HepG2 (cell line): ENCODE measurements at regions not wholly inside any gene's neighbourhood (a gene's known extent, or its start where the extent isn't known, plus 50 kb on each side); places are given as distances from the start of the nearest gene placed in this dataset.

Experiments
- ATAC-seq: fragments of 200-7000 bp; cut with Tn5 transposase; 3 replicates; pipeline ENCODE4 v1.9.1; 2020; ENCODE audit warnings: mild to moderate bottlenecking, moderate library complexity
- BruUV-seq: library from RNA; stranded (reverse); fragments of 400-500 nt; replicated peaks from 2 replicates; lab custom pipeline; 2021; lab: Mats Ljungman, UMichigan
- CTCF ChIA-PET: fragments of 300-600 bp; formaldehyde crosslinking; extraction: SDS; loops from one replicate; lab custom pipeline; 2021; ENCODE audit warnings: low total read pairs, inconsistent platforms, low intra/inter-chr PET ratio; lab: Yijun Ruan, JAX
- POLR2A ChIA-PET: fragments of 350-600 bp; sonication (Branson Sonifier 250); formaldehyde crosslinking; loops from one replicate; lab custom pipeline; 2020; ENCODE audit warnings: antibody characterized with exemption, inconsistent platforms; lab: Yijun Ruan, JAX
- DNase-seq: peaks from one replicate; pipeline ENCODE4 v3.0.0-alpha.2; 2015; ENCODE audit warnings: low spot score
- FAIRE-seq: peaks from 3 replicates; lab custom pipeline; 2011; peaks lifted over from hg19 to GRCh38; lab: Jason Lieb, UNC
- H2AFZ ChIP-seq: one replicate; pipeline ENCODE4 v1.6.1; 2011; ENCODE audit warnings: low read length, inconsistent platforms
- H3K27ac ChIP-seq: fragments of 300-600 bp; 3 replicates; pipeline ENCODE4 v1.8.0; 2011; ENCODE audit warnings: mixed run types, mild to moderate bottlenecking, mixed read lengths, low read length, inconsistent platforms; ENCODE audit not compliant: insufficient read depth; ENCODE audit errors: extremely low read length
- H3K27me3 ChIP-seq, 2 experiments: fragments of 200-600 bp in 1 of 2; 2 replicates in 1 of 2; 3 replicates in 1 of 2; pipeline versions ENCODE4 v1.6.0 to v1.8.0; 2011; ENCODE audit warnings: low read length in 2 of 2, mild to moderate bottlenecking in 2 of 2, moderate library complexity in 2 of 2, inconsistent platforms in 1 of 2; ENCODE audit not compliant: insufficient read depth in 2 of 2, control insufficient read depth in 1 of 2
- H3K36me3 ChIP-seq, 2 experiments: fragments of 200-600 bp in 1 of 2; replicated peaks in 1 of 2; 2 replicates in 1 of 2; 3 replicates in 1 of 2; pipeline versions ENCODE4 v1.5.1 to v1.8.0; 2011; ENCODE audit warnings: low read length in 2 of 2, inconsistent platforms in 1 of 2; ENCODE audit not compliant: insufficient read depth in 2 of 2, control insufficient read depth in 1 of 2
- H3K4me1 ChIP-seq: 2 replicates; pipeline ENCODE4 v1.5.1; 2012; ENCODE audit warnings: low read length, inconsistent platforms; ENCODE audit not compliant: insufficient read depth
- H3K4me2 ChIP-seq: 2 replicates; pipeline ENCODE4 v1.6.0; 2011; ENCODE audit warnings: low read depth, low read length, inconsistent platforms
- H3K4me3 ChIP-seq, 3 experiments: fragments of 200-600 bp in 1 of 3; sonication (generic), shearing (Covaris generic) in 1 of 3; replicated peaks in 1 of 3; 2 replicates each; pipeline ENCODE4 v1.5.1; 2011 to 2016; ENCODE audit warnings: low read length in 3 of 3, inconsistent platforms in 2 of 3, low read depth in 2 of 3, mild to moderate bottlenecking in 2 of 3, control low read depth in 1 of 3, mixed read lengths in 1 of 3; ENCODE audit not compliant: insufficient read depth in 1 of 3
- H3K79me2 ChIP-seq: one replicate; pipeline ENCODE4 v1.6.1; 2011; ENCODE audit warnings: low read length, inconsistent platforms; ENCODE audit not compliant: insufficient read depth
- H3K9ac ChIP-seq: 2 replicates; pipeline ENCODE4 v1.6.0; 2011; ENCODE audit warnings: mild to moderate bottlenecking, low read depth, low read length, inconsistent platforms; ENCODE audit not compliant: insufficient read depth
- H3K9me3 ChIP-seq: 2 replicates; pipeline ENCODE4 v1.5.1; 2012; ENCODE audit warnings: mild to moderate bottlenecking, low read length
- H4K20me1 ChIP-seq: 2 replicates; pipeline ENCODE4 v1.6.0; 2011; ENCODE audit warnings: inconsistent platforms, mild to moderate bottlenecking, low read length, moderate library complexity; ENCODE audit not compliant: insufficient read depth
- ATF1 ChIP-seq: IDR thresholded peaks from 2 replicates; pipeline ENCODE4 v1.6.1; 2016; ENCODE audit warnings: mild to moderate bottlenecking, control low read depth
- FOXK2 ChIP-seq: fragments of 450-650 bp; IDR thresholded peaks from 2 replicates; pipeline ENCODE4 v1.6.1; 2016
- KAT2B ChIP-seq: fragments of 150-350 bp; IDR thresholded peaks from 2 replicates; pipeline ENCODE4 v1.6.1; 2014; ENCODE audit warnings: low read depth, low read length, borderline replicate concordance
- MYC ChIP-seq: sonication (generic); formaldehyde crosslinking; IDR thresholded peaks from 2 replicates; pipeline ENCODE4 v1.9.0; 2021; ENCODE audit warnings: missing genetic modification reagents, borderline replicate concordance
- NCOR1 ChIP-seq: fragments of 200-600 bp; sonication (generic); IDR thresholded peaks from 2 replicates; pipeline ENCODE4 v1.7.0; 2017; ENCODE audit warnings: antibody characterized with exemption, low read length, borderline replicate concordance
- NFATC3 ChIP-seq: sonication (generic); formaldehyde crosslinking; IDR thresholded peaks from 2 replicates; pipeline ENCODE4 v1.5.1; 2020; ENCODE audit warnings: mild to moderate bottlenecking, missing genetic modification reagents
- NPAS2 ChIP-seq: sonication (generic); formaldehyde crosslinking; IDR thresholded peaks from 2 replicates; pipeline ENCODE4 v1.8.0; 2022; ENCODE audit warnings: mild to moderate bottlenecking, missing genetic modification reagents, borderline replicate concordance
- SETDB1 ChIP-seq: sonication (generic); formaldehyde crosslinking; IDR thresholded peaks from 2 replicates; pipeline ENCODE4 v1.5.1; 2020; ENCODE audit warnings: missing genetic modification reagents, mild to moderate bottlenecking, borderline replicate concordance
- SYNCRIP ChIP-seq: fragments of 200-400 bp; formaldehyde crosslinking; IDR thresholded peaks from 2 replicates; pipeline ENCODE4 v1.6.1; 2018; ENCODE audit warnings: mild to moderate bottlenecking, low read depth, low read length; ENCODE audit not compliant: insufficient read depth
- ZNF33B ChIP-seq: sonication (generic); formaldehyde crosslinking; IDR thresholded peaks from 2 replicates; pipeline ENCODE4 v1.5.1; 2020; ENCODE audit warnings: mild to moderate bottlenecking, missing genetic modification reagents
- ZNF564 ChIP-seq: sonication (generic); formaldehyde crosslinking; IDR thresholded peaks from 2 replicates; pipeline ENCODE4 v1.8.1; 2023; ENCODE audit warnings: mild to moderate bottlenecking, missing genetic modification reagents
- ZNF607 ChIP-seq: sonication (generic); formaldehyde crosslinking; IDR thresholded peaks from 2 replicates; pipeline ENCODE4 v1.5.1; 2020; ENCODE audit warnings: missing genetic modification reagents, mild to moderate bottlenecking, borderline replicate concordance
- ZNF816 ChIP-seq: sonication (generic); formaldehyde crosslinking; IDR thresholded peaks from 2 replicates; pipeline ENCODE4 v1.8.0; 2022; ENCODE audit warnings: missing genetic modification reagents, mild to moderate bottlenecking, borderline replicate concordance
- ZNF891 ChIP-seq: sonication (generic); formaldehyde crosslinking; IDR thresholded peaks from 2 replicates; pipeline ENCODE4 v1.5.0; 2020; ENCODE audit warnings: mild to moderate bottlenecking, missing genetic modification reagents
- WGBS: methylation state at CpG from one replicate; pipeline ENCODE4 v1.1.6; 2017; ENCODE audit warnings: low lambda C conversion rate; 5-methylcytosine and 5-hydroxymethylcytosine counted together
- in situ Hi-C: cut with HindIII; loops from 2 replicates; pipeline ENCODE4 v1.10.0; 2017; ENCODE audit warnings: low pct_unique_long_range_greater_than_20kb; ENCODE audit not compliant: extremely low pct_ligation_motif_present
- intact Hi-C: fragments of 100-400 bp; cut with micrococcal nuclease; formaldehyde crosslinking; loops from one replicate; pipeline ENCODE4 v1.10.0; 2022; ENCODE audit not compliant: unreplicated experiment
- TF ChIP-seq, protein P1 (sequence below): sonication (generic); formaldehyde crosslinking; IDR thresholded peaks from 2 replicates; pipeline ENCODE4 v1.4.0; 2020; ENCODE audit warnings: missing genetic modification reagents
- TF ChIP-seq, protein P2 (sequence below): sonication (generic); formaldehyde crosslinking; IDR thresholded peaks from 2 replicates; pipeline ENCODE4 v1.4.0; 2020; ENCODE audit warnings: missing genetic modification reagents
- TF ChIP-seq, protein P3 (sequence below): sonication (generic); formaldehyde crosslinking; IDR thresholded peaks from 2 replicates; pipeline ENCODE4 v1.5.0; 2020; ENCODE audit warnings: mild to moderate bottlenecking, missing genetic modification reagents

DNA sequence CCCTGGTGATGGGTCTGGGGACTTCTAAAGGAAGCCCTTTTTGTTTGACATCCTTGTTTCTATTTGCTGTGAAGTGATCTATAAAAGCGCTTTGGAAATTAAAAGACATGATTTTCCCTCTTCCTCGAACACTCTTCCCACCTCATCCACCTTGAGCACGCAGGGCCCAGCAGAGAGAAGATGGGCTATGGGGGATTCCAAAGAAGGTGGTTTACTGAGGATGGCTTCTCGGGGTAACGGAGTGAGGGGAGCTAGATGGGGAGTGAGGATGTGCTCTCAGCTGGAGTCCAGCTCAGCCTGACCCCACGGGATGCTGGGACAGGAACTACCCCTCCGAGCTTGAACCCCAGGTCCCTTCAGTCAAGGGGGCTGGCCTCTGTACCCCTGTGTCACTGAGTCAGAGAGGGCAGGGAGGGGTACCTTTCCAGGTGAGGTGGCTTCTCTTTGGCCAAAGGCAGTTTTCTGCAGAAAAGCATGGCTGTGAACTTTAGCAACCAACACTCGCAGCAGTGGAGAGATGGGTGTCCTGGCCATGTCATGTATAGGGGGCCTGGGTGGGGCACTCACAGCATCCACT, 180.7 kb upstream of the SMAD3 start:
- ATAC-seq (no peak), DNase-seq (no peak), FAIRE-seq (no peak)
- CTCF ChIA-PET, result no interaction called here
- Histone ChIP-seq H4K20me1 (no peaks in the 10 kb centered on the region), H3K79me2 (no peaks in the 10 kb centered on the region), H3K4me1 (peaks cover 13% of the 10 kb centered on the region), H3K9ac (no peak overlapping the region), H3K9me3 (no peaks in the 10 kb centered on the region), H2AFZ (no peak overlapping the region), H3K36me3 (no peaks in the 10 kb centered on the region), H3K4me3 (no peak overlapping the region), H3K27me3 (peaks cover 8 to 24% of the 10 kb centered on the region in 2 experiments; a peak in 2 of 5 replicates), H3K27ac (no peak overlapping the region), H3K4me2 (no peak overlapping the region)
- 55% methylated on average over 8 of the region's 8 CpGs for WGBS
- in situ Hi-C loops (no loop called here), intact Hi-C loops (no loop called here)
- no TSS peak for BruUV-seq
- TF ChIP-seq KAT2B (no peak), FOXK2 (no peak), ZNF816 (CRISPR knock-in tag) (no peak), ZNF564 (no peak), MYC (CRISPR knock-in tag) (no peak), SETDB1 (CRISPR knock-in tag) (no peak), NPAS2 (CRISPR knock-in tag) (no peak), NFATC3 (CRISPR knock-in tag) (no peak), ZNF33B (CRISPR knock-in tag) (no peak), NCOR1 (no peak), ATF1 (no peak), SYNCRIP (no peak), ZNF607 (CRISPR knock-in tag) (no peak), ZNF891 (CRISPR knock-in tag) (no peak)
- TF ChIP-seq, protein P1, sequence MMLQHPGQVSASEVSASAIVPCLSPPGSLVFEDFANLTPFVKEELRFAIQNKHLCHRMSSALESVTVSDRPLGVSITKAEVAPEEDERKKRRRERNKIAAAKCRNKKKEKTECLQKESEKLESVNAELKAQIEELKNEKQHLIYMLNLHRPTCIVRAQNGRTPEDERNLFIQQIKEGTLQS (CRISPR knock-in tag), result no peak
- TF ChIP-seq, protein P2, sequence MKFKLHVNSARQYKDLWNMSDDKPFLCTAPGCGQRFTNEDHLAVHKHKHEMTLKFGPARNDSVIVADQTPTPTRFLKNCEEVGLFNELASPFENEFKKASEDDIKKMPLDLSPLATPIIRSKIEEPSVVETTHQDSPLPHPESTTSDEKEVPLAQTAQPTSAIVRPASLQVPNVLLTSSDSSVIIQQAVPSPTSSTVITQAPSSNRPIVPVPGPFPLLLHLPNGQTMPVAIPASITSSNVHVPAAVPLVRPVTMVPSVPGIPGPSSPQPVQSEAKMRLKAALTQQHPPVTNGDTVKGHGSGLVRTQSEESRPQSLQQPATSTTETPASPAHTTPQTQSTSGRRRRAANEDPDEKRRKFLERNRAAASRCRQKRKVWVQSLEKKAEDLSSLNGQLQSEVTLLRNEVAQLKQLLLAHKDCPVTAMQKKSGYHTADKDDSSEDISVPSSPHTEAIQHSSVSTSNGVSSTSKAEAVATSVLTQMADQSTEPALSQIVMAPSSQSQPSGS, result no peak
- TF ChIP-seq, protein P3, sequence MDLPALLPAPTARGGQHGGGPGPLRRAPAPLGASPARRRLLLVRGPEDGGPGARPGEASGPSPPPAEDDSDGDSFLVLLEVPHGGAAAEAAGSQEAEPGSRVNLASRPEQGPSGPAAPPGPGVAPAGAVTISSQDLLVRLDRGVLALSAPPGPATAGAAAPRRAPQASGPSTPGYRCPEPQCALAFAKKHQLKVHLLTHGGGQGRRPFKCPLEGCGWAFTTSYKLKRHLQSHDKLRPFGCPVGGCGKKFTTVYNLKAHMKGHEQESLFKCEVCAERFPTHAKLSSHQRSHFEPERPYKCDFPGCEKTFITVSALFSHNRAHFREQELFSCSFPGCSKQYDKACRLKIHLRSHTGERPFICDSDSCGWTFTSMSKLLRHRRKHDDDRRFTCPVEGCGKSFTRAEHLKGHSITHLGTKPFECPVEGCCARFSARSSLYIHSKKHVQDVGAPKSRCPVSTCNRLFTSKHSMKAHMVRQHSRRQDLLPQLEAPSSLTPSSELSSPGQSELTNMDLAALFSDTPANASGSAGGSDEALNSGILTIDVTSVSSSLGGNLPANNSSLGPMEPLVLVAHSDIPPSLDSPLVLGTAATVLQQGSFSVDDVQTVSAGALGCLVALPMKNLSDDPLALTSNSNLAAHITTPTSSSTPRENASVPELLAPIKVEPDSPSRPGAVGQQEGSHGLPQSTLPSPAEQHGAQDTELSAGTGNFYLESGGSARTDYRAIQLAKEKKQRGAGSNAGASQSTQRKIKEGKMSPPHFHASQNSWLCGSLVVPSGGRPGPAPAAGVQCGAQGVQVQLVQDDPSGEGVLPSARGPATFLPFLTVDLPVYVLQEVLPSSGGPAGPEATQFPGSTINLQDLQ (CRISPR knock-in tag), result no peak
- POLR2A ChIA-PET, result no interaction called here
